Mesendoderm (in vitro differentiated cells): ENCODE measurements at regions not wholly inside any gene's neighbourhood (a gene's known extent, or its start where the extent isn't known, plus 50 kb on each side); places are given as distances from the start of the nearest gene placed in this dataset. TPM values are rescaled to one million over a fixed set of nuclear protein-coding genes. Genes with fewer than 3 reads are reported as not detected.

Source experiments
- DNase-seq: peaks from one replicate; pipeline ENCODE4 v3.0.0; 2013
- H2AK5ac ChIP-seq: 2 replicates; pipeline ENCODE4 v1.6.1; 2013; ENCODE audit warnings: low read length, inconsistent platforms
- H2BK120ac ChIP-seq: 2 replicates; pipeline ENCODE4 v1.6.1; 2013; ENCODE audit warnings: low read depth, mild to moderate bottlenecking, low read length, moderate library complexity, mixed read lengths
- H2BK15ac ChIP-seq: replicated peaks from 2 replicates; pipeline ENCODE4 v1.6.1; 2013; ENCODE audit warnings: low read depth, mild to moderate bottlenecking, moderate library complexity
- H2BK5ac ChIP-seq: 2 replicates; pipeline ENCODE4 v1.6.1; 2013; ENCODE audit warnings: low read length, inconsistent platforms
- H3K18ac ChIP-seq: 2 replicates; pipeline ENCODE4 v1.6.1; 2013; ENCODE audit warnings: mild to moderate bottlenecking, low read length, mixed read lengths
- H3K23ac ChIP-seq: one replicate; pipeline ENCODE4 v1.6.1; 2013; ENCODE audit warnings: low read length
- H3K27ac ChIP-seq: 2 replicates; pipeline ENCODE4 v1.5.1; 2013; ENCODE audit warnings: low read depth, mild to moderate bottlenecking, inconsistent platforms, low read length, moderate library complexity
- H3K27me3 ChIP-seq: 2 replicates; pipeline ENCODE4 v1.6.1; 2013; ENCODE audit warnings: low read length, control low read depth, mild to moderate bottlenecking, inconsistent platforms; ENCODE audit not compliant: insufficient read depth, poor library complexity
- H3K36me3 ChIP-seq: 2 replicates; pipeline ENCODE4 v1.6.1; 2013; ENCODE audit warnings: low read length, inconsistent platforms; ENCODE audit not compliant: control insufficient read depth, insufficient read depth
- H3K4ac ChIP-seq: one replicate; pipeline ENCODE4 v1.6.1; 2013; ENCODE audit warnings: low read depth, mild to moderate bottlenecking, low read length, moderate library complexity
- H3K4me1 ChIP-seq: 2 replicates; pipeline ENCODE4 v1.6.1; 2013; ENCODE audit warnings: low read depth, low read length, inconsistent platforms; ENCODE audit not compliant: control insufficient read depth
- H3K4me2 ChIP-seq: 2 replicates; pipeline ENCODE4 v1.6.1; 2013; ENCODE audit warnings: low read length
- H3K4me3 ChIP-seq: 2 replicates; pipeline ENCODE4 v1.5.1; 2013; ENCODE audit warnings: mild to moderate bottlenecking, low read length
- H3K56ac ChIP-seq: one replicate; pipeline ENCODE4 v1.6.1; 2013; ENCODE audit warnings: low read length
- H3K79me1 ChIP-seq: 2 replicates; pipeline ENCODE4 v1.6.1; 2013; ENCODE audit warnings: low read length, inconsistent platforms
- H3K79me2 ChIP-seq: 2 replicates; pipeline ENCODE4 v1.6.1; 2013; ENCODE audit warnings: mild to moderate bottlenecking, low read length; ENCODE audit not compliant: control insufficient read depth, insufficient read depth
- H3K9ac ChIP-seq: 2 replicates; pipeline ENCODE4 v1.6.1; 2013; ENCODE audit warnings: low read length, inconsistent platforms
- H4K5ac ChIP-seq: one replicate; pipeline ENCODE4 v1.6.1; 2013; ENCODE audit warnings: low read length
- H4K8ac ChIP-seq: one replicate; pipeline ENCODE4 v1.6.1; 2013; ENCODE audit warnings: low read depth, mild to moderate bottlenecking, control low read depth, low read length, moderate library complexity
- WGBS: extraction: QIAGEN DNeasy Blood & Tissue Kit; methylation state at CpG from one replicate; pipeline ENCODE4 v1.1.7; 2013; ENCODE audit warnings: low lambda C conversion rate, missing lambda C conversion rate; ENCODE audit not compliant: insufficient coverage; ENCODE audit errors: extremely low coverage; 5-methylcytosine and 5-hydroxymethylcytosine counted together
- small RNA-seq: library from polyadenylated mRNA; stranded (forward); fragments of <200 nt; extraction: miRNeasy Mini kit (QIAGEN cat#:217004); gene quantifications from one replicate; pipeline ENCODE3, GENCODE V24; 2013; ENCODE audit not compliant: insufficient read depth

- Histone ChIP-seq H3K9ac (no peak overlapping the region), H3K79me1 (no peaks in the 10 kb centered on the region), H3K4me1 (peaks cover 2% of the 10 kb centered on the region), H3K4me2 (no peak overlapping the region), H3K27me3 (no peaks in the 10 kb centered on the region), H3K27ac (peak overlapping the region; percentile 45), H3K23ac (no peak overlapping the region), H3K36me3 (no peaks in the 10 kb centered on the region), H2BK15ac (no peak overlapping the region), H4K8ac (no peak overlapping the region), H3K56ac (peak overlapping the region; percentile 73), H3K4ac (no peak overlapping the region), H4K5ac (no peak overlapping the region), H3K79me2 (no peaks in the 10 kb centered on the region), H2BK5ac (no peak overlapping the region), H3K18ac (peak overlapping the region; percentile 16), H2BK120ac (no peak overlapping the region), H3K4me3 (no peak overlapping the region), H2AK5ac (no peak overlapping the region)
- DNase-seq, result peak; percentile 54
- WGBS, result no CpG with 5 or more reads among the region's 5 CpGs
These were observed 81.8 kb upstream of the C21orf91 start for GRCh38 chr21:17900990-17901385.

GRCh38 chr21:17900281-17900989 is 81.3 kb upstream of the C21orf91 start:
- no CpG with 5 or more reads among the region's 8 CpGs for WGBS
- H3K27me3 ChIP-seq, result no peaks in the 10 kb centered on the region
- peak overlapping the region; percentile 0 for H4K8ac ChIP-seq
- no peak overlapping the region for H2AK5ac ChIP-seq
- H4K5ac ChIP-seq, result no peak overlapping the region
- DNase-seq, result peak; percentile 77
- H3K9ac ChIP-seq, result no peak overlapping the region
- H3K79me1 ChIP-seq, result no peaks in the 10 kb centered on the region
- no peak overlapping the region for H2BK15ac ChIP-seq
- no peak overlapping the region for H3K4me2 ChIP-seq
- peaks cover 2% of the 10 kb centered on the region for H3K4me1 ChIP-seq
- no peak overlapping the region for H3K4me3 ChIP-seq
- peak overlapping the region; percentile 49 for H3K56ac ChIP-seq
- H3K18ac ChIP-seq, result peak overlapping the region; percentile 16
- H3K36me3 ChIP-seq, result no peaks in the 10 kb centered on the region
- H3K4ac ChIP-seq, result peak overlapping the region; percentile 65
- peak overlapping the region; percentile 84 for H2BK5ac ChIP-seq
- H2BK120ac ChIP-seq, result peak overlapping the region; percentile 90
- H3K79me2 ChIP-seq, result no peaks in the 10 kb centered on the region
- H3K23ac ChIP-seq, result no peak overlapping the region
- H3K27ac ChIP-seq, result peak overlapping the region; percentile 45

DNA sequence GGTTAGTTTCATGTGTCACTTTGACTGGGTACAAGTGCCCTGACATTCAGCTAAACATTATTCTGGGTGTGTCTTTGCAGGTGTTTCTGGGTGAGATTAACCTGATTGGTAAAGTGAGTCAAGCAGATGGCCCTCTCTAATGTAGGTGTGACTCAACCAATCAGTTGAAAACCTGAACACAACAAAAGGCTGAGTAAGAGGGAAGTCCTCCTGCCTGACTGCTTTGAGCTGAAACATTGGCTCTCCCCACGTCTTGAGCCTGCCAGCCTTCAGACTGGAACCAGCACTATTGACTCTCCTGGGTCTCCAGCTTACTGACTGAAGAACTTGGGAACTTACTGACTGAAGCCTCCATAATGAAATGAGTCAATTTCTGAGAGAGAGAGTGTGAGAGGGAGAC is 70.0 kb upstream of the C21orf91 start:
- H3K4me1 ChIP-seq, result no peaks in the 10 kb centered on the region
- H3K4me2 ChIP-seq, result no peak overlapping the region
- no CpG with 5 or more reads among the region's 1 CpG for WGBS

DNA sequence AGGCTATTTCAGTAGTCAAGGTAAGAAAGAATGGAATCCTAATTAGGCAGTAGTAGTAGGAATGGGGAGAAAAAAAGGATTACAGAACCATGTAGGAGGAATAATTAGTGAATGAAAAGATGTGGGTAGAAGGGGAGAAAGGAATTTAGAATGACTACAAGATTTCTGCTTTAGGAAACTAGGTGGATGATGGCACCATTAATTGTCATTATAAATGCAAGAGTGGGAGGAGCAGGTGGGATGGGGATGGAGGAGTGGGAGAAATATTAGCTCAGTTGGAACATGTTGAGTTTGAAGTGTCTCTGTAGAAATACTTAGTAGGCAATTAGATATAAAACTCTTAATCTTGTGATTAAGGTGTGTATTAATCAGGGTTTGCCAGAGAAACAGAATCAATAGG is 50.0 kb upstream of the C21orf91 start:
- H3K4me3 ChIP-seq, result no peak overlapping the region
- no peak overlapping the region for H2AK5ac ChIP-seq
- no peak overlapping the region for H4K8ac ChIP-seq
- no peaks in the 10 kb centered on the region for H3K79me1 ChIP-seq
- H3K9ac ChIP-seq, result no peak overlapping the region
- no peak overlapping the region for H3K23ac ChIP-seq
- H3K4me2 ChIP-seq, result no peak overlapping the region
- no peak for DNase-seq
- H2BK5ac ChIP-seq, result no peak overlapping the region
- H3K36me3 ChIP-seq, result no peaks in the 10 kb centered on the region
- H4K5ac ChIP-seq, result no peak overlapping the region
- H3K27me3 ChIP-seq, result no peaks in the 10 kb centered on the region
- H2BK15ac ChIP-seq, result no peak overlapping the region
- no peak overlapping the region for H2BK120ac ChIP-seq
- H3K18ac ChIP-seq, result no peak overlapping the region
- no peak overlapping the region for H3K56ac ChIP-seq
- no peak overlapping the region for H3K27ac ChIP-seq
- H3K79me2 ChIP-seq, result no peaks in the 10 kb centered on the region
- H3K4ac ChIP-seq, result no peak overlapping the region
- no peaks in the 10 kb centered on the region for H3K4me1 ChIP-seq

More for the DNA sequence above, 70.0 kb upstream of the C21orf91 start:
- Histone ChIP-seq H4K8ac (no peak overlapping the region), H2BK5ac (no peak overlapping the region), H3K79me1 (no peaks in the 10 kb centered on the region), H2AK5ac (no peak overlapping the region), H2BK15ac (no peak overlapping the region), H3K56ac (no peak overlapping the region), H3K4me3 (no peak overlapping the region), H2BK120ac (no peak overlapping the region), H4K5ac (no peak overlapping the region), H3K9ac (no peak overlapping the region), H3K18ac (no peak overlapping the region), H3K4ac (no peak overlapping the region), H3K27me3 (no peaks in the 10 kb centered on the region), H3K36me3 (no peaks in the 10 kb centered on the region), H3K27ac (no peak overlapping the region), H3K23ac (no peak overlapping the region), H3K79me2 (no peaks in the 10 kb centered on the region)
- no peak for DNase-seq

Small RNAs in the stretch of these regions (small RNA-seq; reads per million reads assigned to genes)
- gene RPL37P3, result not detected
